PC-3 (cell line): ENCODE measurements at regions not wholly inside any gene's neighbourhood (a gene's known extent, or its start where the extent isn't known, plus 50 kb on each side); places are given as distances from the start of the nearest gene placed in this dataset.

Source experiments
- ATAC-seq: fragments of 200-7000 bp; cut with Tn5 transposase; 2 replicates; pipeline ENCODE4 v1.9.1; 2020; ENCODE audit warnings: mild to moderate bottlenecking, moderate library complexity
- BruUV-seq: library from RNA; stranded (reverse); fragments of 400-500 nt; replicated peaks from 2 replicates; lab custom pipeline; 2021; lab: Mats Ljungman, UMichigan
- CTCF ChIA-PET: fragments of 300-600 bp; sonication (Branson Sonifier 250); formaldehyde crosslinking; loops from one replicate; lab custom pipeline; 2022; ENCODE audit warnings: antibody characterized with exemption; lab: Charles Lee
- POLR2A ChIA-PET: fragments of 300-600 bp; sonication (Branson Sonifier 250); formaldehyde crosslinking; loops from one replicate; lab custom pipeline; 2022; ENCODE audit warnings: antibody characterized with exemption; ENCODE audit not compliant: unreplicated experiment; lab: Charles Lee
- DNase-seq: peaks from one replicate; pipeline ENCODE4 v3.0.0-alpha.2; 2015
- H2AFZ ChIP-seq: fragments of 300-600 bp; sonication (generic); 2 replicates; pipeline ENCODE4 v1.6.0; 2016; ENCODE audit warnings: antibody characterized with exemption, low read length
- H3F3A ChIP-seq: fragments of 300-600 bp; sonication (generic); one replicate; pipeline ENCODE4 v1.6.0; 2017; ENCODE audit warnings: antibody characterized with exemption, low read length, control low read depth, mild to moderate bottlenecking; ENCODE audit not compliant: unreplicated experiment
- H3K27ac ChIP-seq: fragments of 300-600 bp; sonication (generic); 2 replicates; pipeline ENCODE4 v1.5.1; 2016; ENCODE audit warnings: mild to moderate bottlenecking, low read length
- H3K27me3 ChIP-seq: fragments of 300-600 bp; sonication (generic); 2 replicates; pipeline ENCODE4 v1.6.1; 2016; ENCODE audit warnings: low read length, mixed read lengths
- H3K36me3 ChIP-seq: fragments of 300-600 bp; sonication (generic); 2 replicates; pipeline ENCODE4 v1.6.1; 2016; ENCODE audit warnings: low read depth, mixed run types, low read length, mixed read lengths
- H3K4me1 ChIP-seq: fragments of 300-600 bp; sonication (generic); 2 replicates; pipeline ENCODE4 v1.5.1; 2016; ENCODE audit warnings: low read length; ENCODE audit not compliant: insufficient read depth
- H3K4me2 ChIP-seq: fragments of 300-600 bp; sonication (generic); 2 replicates; pipeline ENCODE4 v1.6.0; 2016; ENCODE audit warnings: low read length
- H3K4me3 ChIP-seq: fragments of 300-600 bp; sonication (generic); 2 replicates; pipeline ENCODE4 v1.5.1; 2016; ENCODE audit warnings: mild to moderate bottlenecking, low read length, mixed read lengths
- H3K79me2 ChIP-seq: fragments of 300-600 bp; sonication (generic); 2 replicates; pipeline ENCODE4 v1.6.1; 2017; ENCODE audit warnings: low read length, mixed read lengths
- H3K9ac ChIP-seq: fragments of 300-600 bp; sonication (generic); 2 replicates; pipeline ENCODE4 v1.6.0; 2016; ENCODE audit warnings: mild to moderate bottlenecking, low read length
- H3K9me2 ChIP-seq: fragments of 300-600 bp; sonication (generic); replicated peaks from 2 replicates; pipeline ENCODE4 v1.6.1; 2016; ENCODE audit warnings: mixed run types, low read length, mixed read lengths
- H3K9me3 ChIP-seq: fragments of 300-600 bp; sonication (generic); 2 replicates; pipeline ENCODE4 v1.6.1; 2016; ENCODE audit warnings: low read length, mixed read lengths
- H4K20me1 ChIP-seq: fragments of 300-600 bp; sonication (generic); 2 replicates; pipeline ENCODE4 v1.6.1; 2016; ENCODE audit warnings: low read length, mixed read lengths
- EZH2 ChIP-seq: fragments of 300-600 bp; sonication (generic); IDR thresholded peaks from one replicate; pipeline ENCODE4 v1.6.1; 2017; ENCODE audit warnings: antibody characterized with exemption, mild to moderate bottlenecking, low read length; ENCODE audit not compliant: unreplicated experiment
- EZH2phosphoT487 ChIP-seq: fragments of 300-600 bp; sonication (generic); IDR thresholded peaks from 2 replicates; pipeline ENCODE4 v1.6.1; 2018; ENCODE audit warnings: mild to moderate bottlenecking, antibody characterized with exemption, low read length, borderline replicate concordance
- intact Hi-C: fragments of 100-400 bp; cut with micrococcal nuclease; formaldehyde crosslinking; loops from 2 replicates; pipeline ENCODE4 v1.9.0; 2023
- TF ChIP-seq, protein P1 (sequence below): fragments of 300-600 bp; sonication (generic); conservative IDR thresholded peaks from 2 replicates; pipeline ENCODE4 v1.5.1; 2017; ENCODE audit warnings: antibody characterized with exemption, low read depth, mild to moderate bottlenecking, low read length

DNA sequence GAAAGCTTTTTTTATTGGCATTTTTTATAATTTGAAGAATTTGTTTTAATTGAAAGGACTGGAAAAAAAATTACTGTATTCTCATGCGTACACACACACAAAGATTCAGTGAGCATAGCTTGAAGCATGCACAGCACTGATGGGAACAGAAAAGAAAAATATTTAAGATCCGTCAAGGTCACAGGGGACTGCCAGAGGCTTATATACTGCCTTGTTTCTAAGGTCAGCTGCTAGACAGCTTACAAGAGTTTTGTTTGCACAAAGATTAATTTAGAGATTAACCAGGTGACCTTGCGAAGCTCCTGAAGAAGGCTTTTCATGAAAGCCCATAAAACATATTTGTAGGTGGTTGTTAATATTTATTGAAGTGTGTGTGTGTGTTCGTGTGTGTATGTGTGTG, 396.3 kb downstream of the TRIB2 start:
- H3K36me3 ChIP-seq = no peaks in the 10 kb centered on the region
- H2AFZ ChIP-seq = no peak overlapping the region
- H3K9me2 ChIP-seq = no peaks in the 10 kb centered on the region
- DNase-seq (no peak), ATAC-seq (no peak)
- no peaks in the 10 kb centered on the region for H3K79me2 ChIP-seq
- H3K27me3 ChIP-seq = peaks cover 11% of the 10 kb centered on the region; the same call in 1 of the 2 replicates
- no peaks in the 10 kb centered on the region for H3K9me3 ChIP-seq
- H3F3A ChIP-seq = no peaks in the 10 kb centered on the region
- BruUV-seq = no TSS peak
- no peaks in the 10 kb centered on the region for H3K4me1 ChIP-seq
- intact Hi-C loops = no loop called here
- no peaks in the 10 kb centered on the region for H4K20me1 ChIP-seq
- no peak overlapping the region for H3K9ac ChIP-seq
- ChIA-PET CTCF (no interaction called here), POLR2A (no interaction called here)
- no peak overlapping the region for H3K4me3 ChIP-seq
- no peak overlapping the region for H3K27ac ChIP-seq
- no peak overlapping the region for H3K4me2 ChIP-seq
- TF ChIP-seq, protein P1, sequence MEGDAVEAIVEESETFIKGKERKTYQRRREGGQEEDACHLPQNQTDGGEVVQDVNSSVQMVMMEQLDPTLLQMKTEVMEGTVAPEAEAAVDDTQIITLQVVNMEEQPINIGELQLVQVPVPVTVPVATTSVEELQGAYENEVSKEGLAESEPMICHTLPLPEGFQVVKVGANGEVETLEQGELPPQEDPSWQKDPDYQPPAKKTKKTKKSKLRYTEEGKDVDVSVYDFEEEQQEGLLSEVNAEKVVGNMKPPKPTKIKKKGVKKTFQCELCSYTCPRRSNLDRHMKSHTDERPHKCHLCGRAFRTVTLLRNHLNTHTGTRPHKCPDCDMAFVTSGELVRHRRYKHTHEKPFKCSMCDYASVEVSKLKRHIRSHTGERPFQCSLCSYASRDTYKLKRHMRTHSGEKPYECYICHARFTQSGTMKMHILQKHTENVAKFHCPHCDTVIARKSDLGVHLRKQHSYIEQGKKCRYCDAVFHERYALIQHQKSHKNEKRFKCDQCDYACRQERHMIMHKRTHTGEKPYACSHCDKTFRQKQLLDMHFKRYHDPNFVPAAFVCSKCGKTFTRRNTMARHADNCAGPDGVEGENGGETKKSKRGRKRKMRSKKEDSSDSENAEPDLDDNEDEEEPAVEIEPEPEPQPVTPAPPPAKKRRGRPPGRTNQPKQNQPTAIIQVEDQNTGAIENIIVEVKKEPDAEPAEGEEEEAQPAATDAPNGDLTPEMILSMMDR = no peak
- TF ChIP-seq EZH2 (no peak), EZH2phosphoT487 (no peak)

DNA sequence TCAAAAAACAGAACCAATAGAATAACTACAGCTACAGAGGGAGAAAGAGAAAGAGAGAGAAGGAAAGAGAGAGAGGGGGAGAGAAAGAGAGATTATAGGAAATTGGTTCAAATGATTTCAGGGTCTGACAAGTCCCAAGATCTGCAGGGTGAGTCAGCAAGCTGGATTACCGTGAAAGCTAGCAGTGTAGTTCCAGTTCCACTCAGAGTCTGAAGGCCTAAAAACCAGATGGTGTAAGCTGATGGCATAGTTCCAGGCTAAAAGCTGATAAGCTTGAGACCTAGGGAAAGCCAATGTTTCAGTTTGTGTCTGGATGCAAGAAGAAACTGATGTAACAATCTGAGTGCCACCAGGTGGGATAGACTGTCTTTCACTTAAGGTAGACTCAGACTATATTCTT, 397.7 kb downstream of the TRIB2 start:
- Histone ChIP-seq H3K79me2 (no peaks in the 10 kb centered on the region), H3K4me2 (no peak overlapping the region), H4K20me1 (no peaks in the 10 kb centered on the region), H3K9me3 (no peaks in the 10 kb centered on the region), H3K9me2 (no peaks in the 10 kb centered on the region), H3K27ac (no peak overlapping the region), H3K9ac (no peak overlapping the region), H3K4me1 (no peaks in the 10 kb centered on the region), H3K27me3 (peaks cover 17% of the 10 kb centered on the region; the same call in 1 of the 2 replicates), H2AFZ (no peak overlapping the region), H3K36me3 (no peaks in the 10 kb centered on the region), H3K4me3 (no peak overlapping the region), H3F3A (no peaks in the 10 kb centered on the region)
- TF ChIP-seq EZH2 (no peak), EZH2phosphoT487 (no peak)
- TF ChIP-seq, protein P1 = no peak
- intact Hi-C loops = no loop called here
- DNase-seq (peak; percentile 6), ATAC-seq (no peak)
- no TSS peak for BruUV-seq
- POLR2A ChIA-PET = no interaction called here
- CTCF ChIA-PET = no interaction called here

DNA sequence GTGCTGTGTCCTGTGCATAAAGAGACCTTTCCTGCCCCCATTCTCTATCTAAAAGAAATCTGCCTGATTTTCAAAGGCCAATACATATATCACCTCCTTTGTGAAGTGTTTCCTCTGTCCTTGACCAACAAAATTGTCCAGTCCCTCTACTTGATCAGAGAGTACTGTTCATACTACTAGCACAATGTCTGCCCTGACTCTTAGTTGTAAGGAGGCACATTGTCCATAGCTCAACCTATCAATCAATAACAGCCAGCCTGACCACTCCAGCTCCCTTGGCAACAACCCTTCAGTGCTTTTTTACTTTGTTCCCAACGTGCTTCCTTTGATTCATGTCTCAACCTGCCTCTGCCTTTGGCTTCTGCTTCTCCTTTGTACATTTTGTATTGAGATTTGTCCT, 398.9 kb downstream of the TRIB2 start:
- ChIA-PET CTCF (no interaction called here), POLR2A (no interaction called here)
- peaks cover 26% of the 10 kb centered on the region; the same call in 1 of the 2 replicates for H3K27me3 ChIP-seq
- no peaks in the 10 kb centered on the region for H3K9me3 ChIP-seq
- no peak overlapping the region for H3K9ac ChIP-seq
- intact Hi-C loops = no loop called here
- H3K4me2 ChIP-seq = no peak overlapping the region
- H3K4me3 ChIP-seq = no peak overlapping the region
- ATAC-seq (no peak), DNase-seq (no peak)
- no peaks in the 10 kb centered on the region for H3K9me2 ChIP-seq
- no peaks in the 10 kb centered on the region for H4K20me1 ChIP-seq
- H3K36me3 ChIP-seq = no peaks in the 10 kb centered on the region
- no peak overlapping the region for H3K27ac ChIP-seq
- no peaks in the 10 kb centered on the region for H3K79me2 ChIP-seq
- H2AFZ ChIP-seq = no peak overlapping the region
- no TSS peak for BruUV-seq
- no peak for TF ChIP-seq EZH2phosphoT487
- no peak for TF ChIP-seq EZH2
- TF ChIP-seq, protein P1 = no peak
- no peaks in the 10 kb centered on the region for H3F3A ChIP-seq
- H3K4me1 ChIP-seq = no peaks in the 10 kb centered on the region
